Liver (tissue), 7 donors: ENCODE measurements at regions not wholly inside any gene's neighbourhood (a gene's known extent, or its start where the extent isn't known, plus 50 kb on each side); places are given as distances from the start of the nearest gene placed in this dataset.

Experiments used
- DNase-seq: peaks from one replicate; pipeline ENCODE4 v3.0.0-alpha.2; 2017; ENCODE audit warnings: low spot score
- H3K27ac ChIP-seq, 2 donors: one replicate each; pipeline ENCODE4 v1.7.0; 2013; ENCODE audit warnings: inconsistent platforms in 2 of 2, low read length in 2 of 2, control low read depth in 1 of 2, low read depth in 1 of 2, mild to moderate bottlenecking in 1 of 2
- H3K27me3 ChIP-seq, 4 donors: one replicate each; pipeline versions ENCODE4 v1.6.1 to v1.7.0; 2013; ENCODE audit warnings: low read length in 3 of 4, inconsistent platforms in 1 of 4, mild to moderate bottlenecking in 1 of 4, moderate library complexity in 1 of 4; ENCODE audit not compliant: control insufficient read depth in 4 of 4, insufficient read depth in 4 of 4
- H3K36me3 ChIP-seq, 4 donors: one replicate each; pipeline versions ENCODE4 v1.6.1 to v1.7.0; 2013; ENCODE audit warnings: low read length in 3 of 4, mild to moderate bottlenecking in 3 of 4, low read depth in 1 of 4, moderate library complexity in 1 of 4; ENCODE audit not compliant: control insufficient read depth in 4 of 4, insufficient read depth in 3 of 4
- H3K4me1 ChIP-seq, 4 donors: one replicate each; pipeline versions ENCODE4 v1.6.1 to v1.7.0; 2013; ENCODE audit warnings: low read length in 3 of 4, mild to moderate bottlenecking in 3 of 4, moderate library complexity in 1 of 4; ENCODE audit not compliant: control insufficient read depth in 4 of 4, insufficient read depth in 4 of 4
- H3K4me3 ChIP-seq, 3 donors: one replicate each; pipeline versions ENCODE4 v1.6.1 to v1.7.0; 2013; ENCODE audit warnings: low read length in 3 of 3, control low read depth in 1 of 3, low read depth in 1 of 3, mild to moderate bottlenecking in 1 of 3
- H3K9ac ChIP-seq, 2 donors: one replicate each; pipeline ENCODE4 v1.7.0; 2013; ENCODE audit warnings: low read length in 2 of 2, mild to moderate bottlenecking in 2 of 2, moderate library complexity in 2 of 2, control low read depth in 1 of 2, low read depth in 1 of 2
- H3K9me3 ChIP-seq, 4 donors: one replicate each; pipeline versions ENCODE4 v1.6.1 to v1.7.0; 2013; ENCODE audit warnings: low read length in 3 of 4; ENCODE audit not compliant: control insufficient read depth in 4 of 4
- EGR1 ChIP-seq, 2 donors: IDR thresholded peaks; 2 replicates each; pipeline ENCODE4 v1.6.1; 2016 to 2018; ENCODE audit warnings: antibody characterized with exemption in 2 of 2, low read depth in 2 of 2
- FOXA1 ChIP-seq: IDR thresholded peaks from 2 replicates; pipeline ENCODE4 v1.6.1; 2016; ENCODE audit warnings: antibody characterized with exemption
- FOXA2 ChIP-seq: IDR thresholded peaks from 2 replicates; pipeline ENCODE4 v1.6.1; 2016; ENCODE audit warnings: antibody characterized with exemption
- GABPA ChIP-seq, 2 donors: IDR thresholded peaks in 1 of 2; conservative IDR thresholded peaks in 1 of 2; 2 replicates each; pipeline ENCODE4 v1.6.1; 2016; ENCODE audit warnings: antibody characterized with exemption in 2 of 2, mild to moderate bottlenecking in 1 of 2, moderate library complexity in 1 of 2
- HNF4A ChIP-seq, 2 donors: conservative IDR thresholded peaks; 2 replicates each; pipeline ENCODE4 v1.6.1; 2016; ENCODE audit warnings: antibody characterized with exemption in 2 of 2, mild to moderate bottlenecking in 2 of 2
- MAX ChIP-seq: IDR thresholded peaks from 2 replicates; pipeline ENCODE4 v1.6.1; 2016; ENCODE audit warnings: antibody characterized with exemption
- RAD21 ChIP-seq, 2 donors: IDR thresholded peaks; 2 replicates each; pipeline ENCODE4 v1.6.1; 2016; ENCODE audit warnings: antibody characterized with exemption in 2 of 2, mild to moderate bottlenecking in 2 of 2
- REST ChIP-seq: IDR thresholded peaks from 2 replicates; pipeline ENCODE4 v1.6.1; 2016; ENCODE audit warnings: antibody characterized with exemption, mild to moderate bottlenecking
- RXRA ChIP-seq, 2 donors: IDR thresholded peaks; 2 replicates each; pipeline ENCODE4 v1.6.1; 2017 to 2018; ENCODE audit warnings: antibody characterized with exemption in 2 of 2, mild to moderate bottlenecking in 1 of 2
- TAF1 ChIP-seq: conservative IDR thresholded peaks from 2 replicates; pipeline ENCODE4 v1.6.1; 2016; ENCODE audit warnings: antibody characterized with exemption, mild to moderate bottlenecking
- YY1 ChIP-seq: IDR thresholded peaks from 2 replicates; pipeline ENCODE4 v1.6.1; 2016; ENCODE audit warnings: antibody characterized with exemption, mild to moderate bottlenecking
- WGBS: extraction: QIAGEN DNeasy Blood & Tissue Kit; methylation state at CpG from one replicate; pipeline ENCODE4 v1.1.7; 2013; 5-methylcytosine and 5-hydroxymethylcytosine counted together
- donor health status: healthy.
- donor health status: healthy.
- donor health status: healthy.
- donor health status: healthy.

GRCh38 chr15:52856286-52856685, 66.2 kb upstream of the ONECUT1 start:
- WGBS, result 96% methylated on average over 1 of the region's 1 CpG

DNA sequence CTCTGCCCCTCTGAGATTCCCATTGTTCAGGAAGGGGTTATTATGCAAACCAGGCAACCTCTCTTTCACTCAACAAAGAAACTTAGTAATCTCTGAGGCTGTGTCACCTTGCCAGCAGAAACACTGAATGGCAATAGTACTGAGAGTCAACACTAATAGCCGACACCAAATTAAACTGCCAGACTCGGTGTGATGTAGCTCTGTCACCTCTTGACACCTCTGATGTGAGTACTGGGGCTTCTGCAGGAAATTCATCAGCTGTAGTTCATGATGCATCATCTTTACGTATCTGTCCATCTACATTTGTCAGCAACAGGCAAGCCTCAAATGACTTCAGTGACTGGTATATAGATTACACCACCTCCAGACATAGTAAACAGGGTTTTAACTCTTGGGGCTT, 65.0 kb upstream of the ONECUT1 start:
- Histone ChIP-seq H3K9me3 (no peaks in the 10 kb centered on the region), H3K27me3 (no peaks in the 10 kb centered on the region), H3K4me3 (no peak overlapping the region), H3K36me3 (no peaks in the 10 kb centered on the region), H3K4me1 (no peaks in the 10 kb centered on the region), H3K27ac (no peak overlapping the region), H3K9ac (no peak overlapping the region)
- DNase-seq, result no peak
- no peak for TF ChIP-seq FOXA2
- no peak for TF ChIP-seq GABPA (IDR thresholded peaks at IDR 0.05 in 1 of 2, conservative IDR thresholded peaks at IDR 0.05 in 1 of 2)
- no peak for TF ChIP-seq HNF4A (conservative IDR thresholded peaks at IDR 0.05)
- no peak for TF ChIP-seq YY1
- no peak for TF ChIP-seq MAX
- TF ChIP-seq REST, result no peak
- WGBS, result 72% methylated on average over 3 of the region's 3 CpGs

More at GRCh38 chr15:52856286-52856685, 66.2 kb upstream of the ONECUT1 start:
- H3K27me3 ChIP-seq, result no peaks in the 10 kb centered on the region
- H3K9ac ChIP-seq, result no peak overlapping the region
- no peak for TF ChIP-seq MAX
- no peak for TF ChIP-seq YY1
- no peak for TF ChIP-seq REST
- TF ChIP-seq RAD21 (IDR thresholded peaks at IDR 0.05), result no peak
- TF ChIP-seq FOXA1, result no peak
- no peak for TF ChIP-seq GABPA (IDR thresholded peaks at IDR 0.05 in 1 of 2, conservative IDR thresholded peaks at IDR 0.05 in 1 of 2)
- no peak for TF ChIP-seq EGR1 (IDR thresholded peaks at IDR 0.05; ENCODE audit: low read depth in 2 of 2)
- TF ChIP-seq RXRA (IDR thresholded peaks at IDR 0.05), result no peak
- TF ChIP-seq FOXA2, result no peak
- no peak for TF ChIP-seq TAF1
- no peak for DNase-seq
- H3K9me3 ChIP-seq, result no peaks in the 10 kb centered on the region
- H3K4me1 ChIP-seq, result no peaks in the 10 kb centered on the region
- no peak overlapping the region for H3K4me3 ChIP-seq
- H3K36me3 ChIP-seq, result no peaks in the 10 kb centered on the region
- no peak overlapping the region for H3K27ac ChIP-seq
